Suppressor macrophage (primary cell): ENCODE measurements at regions not wholly inside any gene's neighbourhood (a gene's known extent, or its start where the extent isn't known, plus 50 kb on each side); places are given as distances from the start of the nearest gene placed in this dataset.
"Not testable (repeated sequence)": the region's sequence is repeated elsewhere in the genome, so short reads cannot be mapped to it uniquely, and the experiment has no call there.

Experiments used
- DNase-seq, 4 experiments: peaks; one replicate each; pipeline ENCODE4 v3.0.0-alpha.2; 2020 to 2022

GRCh38 chr14:37787879-37788494 lies 192.6 kb downstream of the TTC6 start:
- no peak for DNase-seq

DNA sequence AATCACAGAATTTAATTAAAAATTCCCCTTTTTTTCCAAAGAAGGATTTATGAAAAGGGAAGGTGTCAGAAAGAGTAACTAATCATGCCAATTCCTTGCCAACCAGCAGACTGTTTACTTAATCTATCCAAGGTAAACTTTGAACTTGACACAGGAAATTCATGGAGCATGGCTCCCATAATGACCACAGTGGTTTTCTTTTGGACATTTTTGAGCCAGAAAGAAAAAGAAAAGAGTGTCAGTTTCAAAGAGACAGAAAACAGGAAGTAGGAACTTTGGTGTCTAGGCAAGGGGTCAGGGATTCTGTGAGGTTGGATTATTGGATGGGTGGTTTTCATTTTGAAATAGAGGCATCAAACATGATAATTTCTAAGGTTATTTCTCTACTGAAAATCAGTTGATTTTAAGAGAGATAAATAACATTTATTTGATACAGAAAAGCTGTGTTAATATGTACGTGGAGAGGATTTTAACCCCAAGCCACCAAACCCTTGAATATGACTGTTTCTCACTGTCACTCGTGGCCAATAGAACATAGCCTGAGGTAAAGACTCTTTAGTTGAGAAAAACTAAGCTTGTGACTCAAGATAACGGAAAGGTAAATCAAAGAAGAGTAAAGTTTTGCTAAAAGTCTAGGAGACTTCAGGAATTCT lies 196.1 kb downstream of the TTC6 start:
- DNase-seq: no peak

- DNase-seq: no peak
Observed at GRCh38 chr14:37792124-37792523, 196.7 kb downstream of the TTC6 start.

DNA sequence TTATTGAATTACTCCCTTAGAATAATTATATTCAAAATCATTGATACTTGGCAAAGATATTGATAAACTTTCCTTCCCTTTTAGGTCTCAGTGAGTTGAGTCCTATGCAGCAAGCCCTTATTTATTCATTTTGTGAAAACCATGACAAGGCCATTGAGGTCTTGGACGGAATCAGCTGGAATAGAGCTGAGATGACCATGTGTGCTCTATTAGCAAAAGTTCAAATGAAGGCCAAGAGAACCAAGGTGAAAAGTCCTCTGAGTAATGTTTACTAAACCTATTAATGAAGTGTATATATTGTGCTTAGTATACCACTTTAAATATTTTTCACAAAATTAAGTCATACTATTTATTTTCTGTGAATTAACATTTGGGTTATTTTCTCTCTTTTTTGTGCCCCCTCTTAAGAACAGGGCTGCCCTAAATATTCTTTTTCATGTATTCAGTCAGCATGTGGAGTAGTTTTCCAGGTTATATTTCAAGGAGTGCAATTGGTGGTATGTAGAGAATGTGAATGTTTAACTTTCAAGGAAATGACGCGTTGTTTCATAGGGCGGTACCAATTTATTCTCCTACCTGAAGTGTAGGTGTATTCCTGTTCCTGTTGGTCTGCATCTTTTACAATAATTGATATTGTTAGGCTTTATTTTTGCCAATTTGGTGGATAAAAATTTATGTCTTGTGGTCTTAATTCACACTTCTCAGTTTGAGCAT lies 201.4 kb downstream of the TTC6 start:
- no peak for DNase-seq

GRCh38 chr14:37797675-37798074 lies 202.2 kb downstream of the TTC6 start:
- no peak for DNase-seq

- DNase-seq: no peak
Observed at GRCh38 chr14:37807722-37808121, 212.3 kb downstream of the TTC6 start.

- no peak for DNase-seq
Observed at GRCh38 chr14:37810094-37810801, 214.8 kb downstream of the TTC6 start.

GRCh38 chr14:37813732-37814131 lies 218.3 kb downstream of the TTC6 start:
- no peak for DNase-seq

- no peak for DNase-seq
Observed at GRCh38 chr14:37816135-37816534, 220.7 kb downstream of the TTC6 start.

GRCh38 chr14:37816743-37817295 lies 221.4 kb downstream of the TTC6 start:
- DNase-seq: no peak

GRCh38 chr14:37819155-37820015 lies 224.0 kb downstream of the TTC6 start:
- no peak for DNase-seq

DNA sequence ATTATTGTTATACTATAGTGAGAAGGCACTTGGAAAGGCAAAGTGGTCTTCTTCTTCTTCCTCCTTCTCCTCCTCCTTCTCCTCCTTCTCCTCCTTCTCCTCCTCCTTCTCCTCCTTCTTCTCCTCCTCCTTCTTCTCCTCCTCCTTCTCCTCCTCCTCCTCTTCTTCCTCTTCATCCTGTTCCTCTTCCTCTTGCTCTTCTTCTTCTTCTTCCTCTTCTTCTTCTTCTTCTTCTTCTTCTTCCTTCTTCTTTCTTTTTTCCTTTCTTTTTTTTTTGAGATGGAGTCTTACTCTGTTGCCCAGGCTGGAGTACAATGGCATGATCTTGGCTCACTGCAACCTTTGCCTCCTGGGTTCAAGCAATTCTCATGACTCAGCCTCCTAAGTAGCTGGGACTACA lies 225.4 kb downstream of the TTC6 start:
- DNase-seq: not testable (repeated sequence)

GRCh38 chr14:37824939-37825712 lies 229.7 kb downstream of the TTC6 start:
- no peak for DNase-seq

- DNase-seq: no peak
Observed at GRCh38 chr14:37826869-37827268, 231.4 kb downstream of the TTC6 start.

- DNase-seq: no peak
Observed at GRCh38 chr14:37830271-37830670, 234.8 kb downstream of the TTC6 start.

- no peak for DNase-seq
Observed at GRCh38 chr14:37834275-37834674, 238.8 kb downstream of the TTC6 start.

DNA sequence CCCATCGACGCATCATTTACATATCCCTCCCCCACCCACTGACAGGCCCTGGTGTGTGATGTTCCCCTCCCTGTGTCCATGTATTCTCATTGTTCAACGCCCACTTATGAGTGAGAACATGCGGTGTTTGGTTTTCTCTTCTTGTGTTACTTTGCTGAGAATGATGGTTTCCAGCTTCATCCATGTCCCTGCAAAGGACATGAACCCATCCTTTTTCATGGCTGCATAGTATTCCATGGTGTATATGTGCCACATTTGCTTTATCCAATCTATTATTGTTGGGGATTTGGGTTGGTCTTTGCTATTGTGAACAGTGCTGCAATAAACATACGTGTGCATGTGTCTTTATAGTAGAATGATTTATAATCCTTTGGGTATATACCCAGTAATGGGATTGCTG lies 243.3 kb downstream of the TTC6 start:
- not testable (repeated sequence) for DNase-seq

DNA sequence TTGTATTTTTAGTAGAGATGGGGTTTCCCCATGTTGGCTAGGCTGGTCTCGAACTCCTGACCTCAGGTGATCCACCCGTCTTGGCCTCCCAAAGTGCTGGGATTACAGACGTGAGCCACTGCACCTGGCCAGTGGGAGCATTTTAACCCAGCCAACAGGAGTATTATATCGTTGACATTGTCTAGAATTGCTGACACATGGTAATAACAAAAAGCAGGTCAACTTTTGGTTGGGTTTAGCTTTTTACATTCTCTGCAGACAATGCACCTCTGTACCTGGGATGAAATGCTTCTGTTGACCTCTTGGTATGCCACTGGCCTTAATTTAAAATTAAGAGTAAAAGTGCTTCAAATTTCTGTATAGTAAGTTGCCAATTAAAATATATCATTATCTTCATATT lies 245.6 kb downstream of the TTC6 start:
- DNase-seq: not testable (repeated sequence)

DNA sequence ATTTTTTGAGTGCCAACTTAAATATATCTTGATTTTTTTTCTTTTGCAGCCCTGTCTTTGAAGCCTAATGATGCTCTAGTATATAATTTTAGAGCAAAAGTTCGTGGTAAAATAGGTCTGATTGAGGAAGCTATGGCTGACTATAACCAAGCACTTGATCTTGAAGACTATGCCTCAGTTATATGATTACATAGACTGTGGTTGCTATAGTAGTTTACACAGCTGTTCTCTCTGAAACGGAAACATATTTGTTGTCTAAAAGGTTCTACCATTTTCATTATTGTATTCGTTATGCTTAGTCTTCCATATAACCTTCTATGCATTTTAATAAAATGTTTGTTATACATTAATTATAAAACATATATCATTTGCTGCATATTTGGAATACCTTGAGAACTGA lies 246.7 kb downstream of the TTC6 start:
- no peak for DNase-seq

DNA sequence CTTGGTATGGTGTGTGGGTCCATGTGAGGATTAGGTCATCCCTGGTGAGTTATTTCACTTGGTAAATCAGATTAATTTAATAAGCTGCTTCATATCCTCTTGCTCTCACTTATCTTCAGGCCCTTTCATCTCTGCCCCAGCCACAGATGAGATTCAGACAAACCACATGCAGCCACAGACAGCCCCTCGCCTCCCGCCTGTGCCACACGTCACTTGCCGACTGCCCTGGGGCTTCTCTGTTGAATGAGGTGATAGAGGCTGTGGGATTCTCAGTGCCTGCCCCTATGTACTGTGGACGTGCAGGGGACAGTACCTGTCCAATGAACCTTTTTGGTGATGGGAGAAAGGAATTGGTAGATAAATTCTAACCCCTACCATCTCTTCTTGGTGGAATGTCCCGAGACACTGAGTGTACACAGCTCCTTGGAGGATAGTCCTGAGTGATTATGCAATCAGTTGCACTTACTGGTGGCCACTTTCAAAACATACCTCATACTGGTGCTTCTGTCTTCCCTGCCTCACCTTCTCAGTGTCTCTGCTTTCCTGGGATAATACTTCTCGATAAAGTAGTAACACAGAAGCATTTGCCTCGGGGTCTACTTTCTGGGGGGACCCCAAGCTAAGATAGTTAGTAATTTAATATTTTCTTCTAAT lies 248.7 kb downstream of the TTC6 start:
- no peak for DNase-seq

DNA sequence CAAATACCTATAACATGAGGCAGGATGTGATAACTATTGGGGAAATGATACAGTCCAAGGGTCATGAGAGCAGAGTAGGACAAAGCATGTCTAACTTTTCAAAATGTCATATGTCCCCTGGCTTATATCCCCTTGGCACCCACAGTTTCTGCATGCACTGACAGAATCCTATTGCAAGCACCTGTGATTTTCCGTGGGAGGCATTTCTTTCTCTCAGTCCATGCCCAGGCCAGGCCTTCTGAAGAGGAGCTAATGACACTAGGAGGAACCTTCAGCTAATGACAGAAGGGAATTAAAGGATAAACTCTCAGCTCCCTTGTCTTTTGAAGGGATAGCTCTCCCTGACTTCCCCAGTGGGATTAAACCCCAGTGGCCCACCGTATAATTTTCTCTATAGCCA lies 249.2 kb downstream of the TTC6 start:
- DNase-seq: no peak
